ENCODE measurements at regions not wholly inside any gene's neighbourhood (a gene's known extent, or its start where the extent isn't known, plus 50 kb on each side); places are given as distances from the start of the nearest gene placed in this dataset.

GRCh38 chr14:42792166-42792565 lies 1185.5 kb downstream of the LRFN5 start:
- no peak for DNase-seq (ENCODE audit: low read depth)

GRCh38 chr14:42782754-42783153 lies 1176.1 kb downstream of the LRFN5 start:
- DNase-seq (ENCODE audit: low read depth), result no peak

- DNase-seq (ENCODE audit: low read depth), result no peak
Measured at GRCh38 chr14:42778984-42779383, 1172.3 kb downstream of the LRFN5 start.

- DNase-seq (ENCODE audit: low read depth), result no peak
Measured at GRCh38 chr14:42750771-42751170, 1144.1 kb downstream of the LRFN5 start.

- no peak for DNase-seq (ENCODE audit: low read depth)
Measured at GRCh38 chr14:42742084-42742483, 1135.4 kb downstream of the LRFN5 start.

GRCh38 chr14:42736408-42736807 lies 1129.7 kb downstream of the LRFN5 start:
- DNase-seq (ENCODE audit: low read depth), result no peak

GRCh38 chr14:42734041-42734440 lies 1127.4 kb downstream of the LRFN5 start:
- DNase-seq (ENCODE audit: low read depth), result no peak

GRCh38 chr14:42732005-42732404 lies 1125.3 kb downstream of the LRFN5 start:
- no peak for DNase-seq (ENCODE audit: low read depth)

GRCh38 chr14:42731480-42731879 lies 1124.8 kb downstream of the LRFN5 start:
- DNase-seq (ENCODE audit: low read depth), result no peak

GRCh38 chr14:42729681-42730080 lies 1123.0 kb downstream of the LRFN5 start:
- DNase-seq (ENCODE audit: low read depth), result no peak

GRCh38 chr14:42719391-42719790 lies 1112.7 kb downstream of the LRFN5 start:
- no peak for DNase-seq (ENCODE audit: low read depth)

GRCh38 chr14:42715316-42715715 lies 1108.6 kb downstream of the LRFN5 start:
- no peak for DNase-seq (ENCODE audit: low read depth)

GRCh38 chr14:42710071-42710470 lies 1103.4 kb downstream of the LRFN5 start:
- no peak for DNase-seq (ENCODE audit: low read depth)

GRCh38 chr14:42703501-42703900 lies 1096.8 kb downstream of the LRFN5 start:
- DNase-seq (ENCODE audit: low read depth), result no peak

GRCh38 chr14:42687421-42687820 lies 1080.7 kb downstream of the LRFN5 start:
- no peak for DNase-seq (ENCODE audit: low read depth)

- DNase-seq (ENCODE audit: low read depth), result no peak
Measured at GRCh38 chr14:42683707-42684106, 1077.0 kb downstream of the LRFN5 start.

- DNase-seq (ENCODE audit: low read depth), result no peak
Measured at GRCh38 chr14:42676636-42677035, 1070.0 kb downstream of the LRFN5 start.

- DNase-seq (ENCODE audit: low read depth), result no peak
Measured at GRCh38 chr14:42673963-42674362, 1067.3 kb downstream of the LRFN5 start.

- no peak for DNase-seq (ENCODE audit: low read depth)
Measured at GRCh38 chr14:42671636-42672035, 1065.0 kb downstream of the LRFN5 start.

- no peak for DNase-seq (ENCODE audit: low read depth)
Measured at GRCh38 chr14:42665083-42665482, 1058.4 kb downstream of the LRFN5 start.

GRCh38 chr14:42664190-42664589 lies 1057.5 kb downstream of the LRFN5 start:
- no peak for DNase-seq (ENCODE audit: low read depth)

GRCh38 chr14:42654707-42655106 lies 1048.0 kb downstream of the LRFN5 start:
- DNase-seq (ENCODE audit: low read depth), result no peak

- DNase-seq (ENCODE audit: low read depth), result no peak
Measured at GRCh38 chr14:42642787-42643186, 1036.1 kb downstream of the LRFN5 start.

GRCh38 chr14:42633504-42634095 lies 1026.9 kb downstream of the LRFN5 start:
- DNase-seq (ENCODE audit: low read depth), result no peak
